ENCODE measurements at regions not wholly inside any gene's neighbourhood (a gene's known extent, or its start where the extent isn't known, plus 50 kb on each side); places are given as distances from the start of the nearest gene placed in this dataset.
"Not testable (repeated sequence)": the region's sequence is repeated elsewhere in the genome, so short reads cannot be mapped to it uniquely, and the experiment has no call there.

GRCh38 chrX:13452283-13452682 lies 117.1 kb upstream of the EGFL6 start:
- DNase-seq (ENCODE audit: low spot score) (no peak), ATAC-seq (no peak)
- Mint-ChIP-seq H3K4me3 (no peak overlapping the region), H3K9me3 (no peaks in the 10 kb centered on the region), H3K27ac (no peak overlapping the region), H3K36me3 (peaks cover 2% of the 10 kb centered on the region; the same call in 1 of the 2 replicates), H3K4me1 (no peaks in the 10 kb centered on the region), H3K27me3 (ENCODE audit: low read depth) (no peaks in the 10 kb centered on the region; the same call in 1 of the 2 replicates)
- TF ChIP-seq TCF7 (CRISPR knock-in tag; IDR thresholded peaks at IDR 0.05; ENCODE audit: low read depth): no peak
- TF ChIP-seq NFE2L1 (CRISPR knock-in tag; IDR thresholded peaks at IDR 0.05): no peak
- TF ChIP-seq MXD4 (CRISPR knock-in tag; IDR thresholded peaks at IDR 0.05; ENCODE audit: borderline replicate concordance): no peak
- TF ChIP-seq, protein P1, sequence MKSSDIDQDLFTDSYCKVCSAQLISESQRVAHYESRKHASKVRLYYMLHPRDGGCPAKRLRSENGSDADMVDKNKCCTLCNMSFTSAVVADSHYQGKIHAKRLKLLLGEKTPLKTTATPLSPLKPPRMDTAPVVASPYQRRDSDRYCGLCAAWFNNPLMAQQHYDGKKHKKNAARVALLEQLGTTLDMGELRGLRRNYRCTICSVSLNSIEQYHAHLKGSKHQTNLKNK (CRISPR knock-in tag; IDR thresholded peaks at IDR 0.05): no peak
- no peak for TF ChIP-seq FOXP1 (CRISPR knock-in tag; IDR thresholded peaks at IDR 0.05; ENCODE audit: borderline replicate concordance)
- no peak for TF ChIP-seq ZNF423 (CRISPR knock-in tag; IDR thresholded peaks at IDR 0.05)
- TF ChIP-seq ELF4 (CRISPR knock-in tag; IDR thresholded peaks at IDR 0.05; ENCODE audit: low read depth): no peak
- TF ChIP-seq SP1 (CRISPR knock-in tag; conservative IDR thresholded peaks at IDR 0.05): no peak
- TF ChIP-seq ZNF317 (CRISPR knock-in tag; IDR thresholded peaks at IDR 0.05; ENCODE audit: borderline replicate concordance, low read depth): no peak
- TF ChIP-seq, protein P2, sequence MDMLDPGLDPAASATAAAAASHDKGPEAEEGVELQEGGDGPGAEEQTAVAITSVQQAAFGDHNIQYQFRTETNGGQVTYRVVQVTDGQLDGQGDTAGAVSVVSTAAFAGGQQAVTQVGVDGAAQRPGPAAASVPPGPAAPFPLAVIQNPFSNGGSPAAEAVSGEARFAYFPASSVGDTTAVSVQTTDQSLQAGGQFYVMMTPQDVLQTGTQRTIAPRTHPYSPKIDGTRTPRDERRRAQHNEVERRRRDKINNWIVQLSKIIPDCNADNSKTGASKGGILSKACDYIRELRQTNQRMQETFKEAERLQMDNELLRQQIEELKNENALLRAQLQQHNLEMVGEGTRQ (CRISPR knock-in tag; IDR thresholded peaks at IDR 0.05): no peak
- POLR2A ChIA-PET: interaction anchor here (0.6 kb wide), 1 partner anchor 228 kb away, joined by 4 read pairs; no protein-coding TSS in a partner anchor
- CTCF ChIA-PET: no interaction called here

- Mint-ChIP-seq H3K27me3 (ENCODE audit: low read depth) (no peaks in the 10 kb centered on the region; the same call in 1 of the 2 replicates), H3K36me3 (no peaks in the 10 kb centered on the region), H3K4me3 (no peak overlapping the region), H3K4me1 (no peaks in the 10 kb centered on the region), H3K27ac (no peak overlapping the region), H3K9me3 (peaks cover 3% of the 10 kb centered on the region)
- TF ChIP-seq NR3C1 (CRISPR knock-in tag; conservative IDR thresholded peaks at IDR 0.05; ENCODE audit: low read depth): no peak
- no peak for TF ChIP-seq ATF1 (CRISPR knock-in tag; IDR thresholded peaks at IDR 0.05)
- TF ChIP-seq ZNF396 (CRISPR knock-in tag; IDR thresholded peaks at IDR 0.05; ENCODE audit: borderline replicate concordance): no peak
- TF ChIP-seq FOXK1 (CRISPR knock-in tag; IDR thresholded peaks at IDR 0.05): no peak
- no peak for TF ChIP-seq ATF6 (CRISPR knock-in tag; IDR thresholded peaks at IDR 0.05)
- TF ChIP-seq NR2C2 (CRISPR knock-in tag; IDR thresholded peaks at IDR 0.05): no peak
- DNase-seq (ENCODE audit: low spot score): no peak
- POLR2A ChIA-PET: no interaction called here
- CTCF ChIA-PET: interaction anchor here (1.5 kb wide), 1 partner anchor 503 kb away, joined by 5 read pairs; no protein-coding TSS in a partner anchor
- no peak for ATAC-seq
These were observed 120.0 kb upstream of the EGFL6 start for GRCh38 chrX:13449441-13449840.

GRCh38 chrX:13448941-13449340 lies 120.5 kb upstream of the EGFL6 start:
- ChIA-PET POLR2A (no interaction called here), CTCF (interaction anchor here (1.5 kb wide), 1 partner anchor 502 kb away, joined by 5 read pairs; no protein-coding TSS in a partner anchor)
- no peak for DNase-seq (ENCODE audit: low spot score)
- Mint-ChIP-seq H3K36me3 (no peaks in the 10 kb centered on the region), H3K4me1 (no peaks in the 10 kb centered on the region), H3K9me3 (peaks cover 6% of the 10 kb centered on the region), H3K27ac (no peak overlapping the region), H3K4me3 (no peak overlapping the region), H3K27me3 (ENCODE audit: low read depth) (no peaks in the 10 kb centered on the region; the same call in 1 of the 2 replicates)
- TF ChIP-seq CREM (CRISPR knock-in tag; IDR thresholded peaks at IDR 0.05) (no peak), ZNF138 (CRISPR knock-in tag; conservative IDR thresholded peaks at IDR 0.05) (no peak), OVOL2 (CRISPR knock-in tag; IDR thresholded peaks at IDR 0.05; ENCODE audit: borderline replicate concordance) (no peak), EMX1 (CRISPR knock-in tag; IDR thresholded peaks at IDR 0.05) (no peak)
- TF ChIP-seq, protein P3, sequence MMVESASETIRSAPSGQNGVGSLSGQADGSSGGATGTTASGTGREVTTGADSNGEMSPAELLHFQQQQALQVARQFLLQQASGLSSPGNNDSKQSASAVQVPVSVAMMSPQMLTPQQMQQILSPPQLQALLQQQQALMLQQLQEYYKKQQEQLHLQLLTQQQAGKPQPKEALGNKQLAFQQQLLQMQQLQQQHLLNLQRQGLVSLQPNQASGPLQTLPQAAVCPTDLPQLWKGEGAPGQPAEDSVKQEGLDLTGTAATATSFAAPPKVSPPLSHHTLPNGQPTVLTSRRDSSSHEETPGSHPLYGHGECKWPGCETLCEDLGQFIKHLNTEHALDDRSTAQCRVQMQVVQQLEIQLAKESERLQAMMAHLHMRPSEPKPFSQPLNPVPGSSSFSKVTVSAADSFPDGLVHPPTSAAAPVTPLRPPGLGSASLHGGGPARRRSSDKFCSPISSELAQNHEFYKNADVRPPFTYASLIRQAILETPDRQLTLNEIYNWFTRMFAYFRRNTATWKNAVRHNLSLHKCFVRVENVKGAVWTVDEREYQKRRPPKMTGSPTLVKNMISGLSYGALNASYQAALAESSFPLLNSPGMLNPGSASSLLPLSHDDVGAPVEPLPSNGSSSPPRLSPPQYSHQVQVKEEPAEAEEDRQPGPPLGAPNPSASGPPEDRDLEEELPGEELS (CRISPR knock-in tag; IDR thresholded peaks at IDR 0.05): no peak
- no peak for ATAC-seq

DNA sequence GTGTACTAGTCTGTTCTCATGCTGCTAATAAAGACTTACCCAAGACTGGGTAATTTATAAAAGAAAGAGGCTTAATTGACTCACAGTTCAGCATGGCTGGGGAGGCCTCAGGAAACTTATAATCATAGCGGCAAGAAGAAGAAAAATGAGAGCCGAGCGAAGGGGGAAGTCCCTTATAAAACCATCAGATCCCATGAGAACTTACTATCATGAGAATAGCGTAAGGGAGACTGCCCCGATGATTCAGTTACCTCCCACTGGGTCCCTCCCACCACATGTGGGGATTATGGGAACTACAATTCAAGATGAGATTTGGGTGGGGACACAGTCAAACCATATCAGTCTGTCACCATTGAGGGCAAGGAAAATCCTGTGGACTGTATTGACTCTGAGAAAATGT lies 121.8 kb upstream of the ATXN3L start:
- POLR2A ChIA-PET; H3K9me3 Mint-ChIP-seq; H3K27ac Mint-ChIP-seq; H3K4me3 Mint-ChIP-seq; H3K27me3 Mint-ChIP-seq (ENCODE audit: low read depth); H3K4me1 Mint-ChIP-seq; ATAC-seq; DNase-seq (ENCODE audit: low spot score); CTCF ChIA-PET; H3K36me3 Mint-ChIP-seq: not testable (repeated sequence)
